ENCODE measurements at regions not wholly inside any gene's neighbourhood (a gene's known extent, or its start where the extent isn't known, plus 50 kb on each side); places are given as distances from the start of the nearest gene placed in this dataset.
A peak's percentile ranks its signal among the peaks of the same experiment; 100 is the strongest.

GRCh38 chr2:118227698-118228508, 139.6 kb downstream of the INSIG2 start (continued):
- TF ChIP-seq IKZF2 (IDR thresholded peaks at IDR 0.05), result peak in 1 of 2 experiments; percentile 55; a peak in 2 of 4 replicates
- TF ChIP-seq STAT1 (conservative IDR thresholded peaks at IDR 0.05), result no peak
- no peak for TF ChIP-seq SMAD1 (IDR thresholded peaks at IDR 0.05; ENCODE audit: low read depth, partially characterized antibody)
- TF ChIP-seq RFX5 (IDR thresholded peaks at IDR 0.05; ENCODE audit: low read depth, low read length), result no peak
- no peak for TF ChIP-seq POLR2AphosphoS5 (IDR thresholded peaks at IDR 0.05; ENCODE audit: low read length)
- TF ChIP-seq ELK1 (IDR thresholded peaks at IDR 0.05; ENCODE audit: low read depth, low read length), result no peak
- no peak for TF ChIP-seq E4F1 (IDR thresholded peaks at IDR 0.05; ENCODE audit: borderline replicate concordance, partially characterized antibody)
- TF ChIP-seq E2F8 (IDR thresholded peaks at IDR 0.05; ENCODE audit: low read depth, partially characterized antibody), result no peak
- no peak for TF ChIP-seq E2F4 (IDR thresholded peaks at IDR 0.05; ENCODE audit: low read depth, low read length)
- TF ChIP-seq LARP7 (IDR thresholded peaks at IDR 0.05), result no peak
- TF ChIP-seq IKZF1 (conservative IDR thresholded peaks at IDR 0.05), result peak; percentile 40; the same call in 1 of the 2 replicates
- TF ChIP-seq EZH2 (IDR thresholded peaks at IDR 0.05; ENCODE audit: borderline replicate concordance, control insufficient read depth, low read depth, low read length), result no peak
- no peak for TF ChIP-seq TARDBP (IDR thresholded peaks at IDR 0.05; ENCODE audit: borderline replicate concordance)
- TF ChIP-seq MLLT1 (IDR thresholded peaks at IDR 0.05), result 0 out of 2 replicates have a peak, but pooled peaks have one; percentile 60
- TF ChIP-seq BRCA1 (IDR thresholded peaks at IDR 0.05; ENCODE audit: low read depth, low read length), result no peak
- TF ChIP-seq PML (IDR thresholded peaks at IDR 0.05; ENCODE audit: low read length), result no peak
- TF ChIP-seq MYB (IDR thresholded peaks at IDR 0.05; ENCODE audit: borderline replicate concordance, low read depth, low read length), result no peak

Measured in GM12878 (cell line).